WTC11 (cell line): ENCODE measurements at regions not wholly inside any gene's neighbourhood (a gene's known extent, or its start where the extent isn't known, plus 50 kb on each side); places are given as distances from the start of the nearest gene placed in this dataset.

Source experiments
- ATAC-seq: fragments of 200-7000 bp; cut with Tn5 transposase; 2 replicates; pipeline ENCODE4 v1.10.0; 2021; ENCODE audit warnings: mild to moderate bottlenecking, moderate library complexity
- CTCF ChIA-PET: fragments of 300-600 bp; sonication (Branson Sonifier 250); formaldehyde crosslinking; loops from one replicate; lab custom pipeline; 2021; ENCODE audit warnings: antibody characterized with exemption; lab: Charles Lee
- POLR2A ChIA-PET: fragments of 350-600 bp; sonication (Branson Sonifier 250); formaldehyde crosslinking; loops from one replicate; lab custom pipeline; 2021; ENCODE audit warnings: antibody characterized with exemption; lab: Charles Lee
- DNase-seq: peaks from one replicate; pipeline ENCODE4 v3.0.0; 2021; ENCODE audit warnings: low spot score
- H3K27ac Mint-ChIP-seq: 2 replicates; pipeline ENCODE4 v1.8.0; 2021; ENCODE audit warnings: mixed read lengths
- H3K27me3 Mint-ChIP-seq: 2 replicates; pipeline ENCODE4 v1.8.0; 2021; ENCODE audit warnings: low read depth, mild to moderate bottlenecking, moderate library complexity, mixed read lengths
- H3K36me3 Mint-ChIP-seq: 2 replicates; pipeline ENCODE4 v1.8.0; 2021; ENCODE audit warnings: mixed read lengths
- H3K4me1 Mint-ChIP-seq: 2 replicates; pipeline ENCODE4 v1.8.0; 2022; ENCODE audit warnings: mixed read lengths
- H3K4me3 Mint-ChIP-seq: 2 replicates; pipeline ENCODE4 v1.8.0; 2021; ENCODE audit warnings: mild to moderate bottlenecking, moderate library complexity, mixed read lengths
- H3K9me3 Mint-ChIP-seq: 2 replicates; pipeline ENCODE4 v1.8.0; 2021; ENCODE audit warnings: mixed read lengths
- E2F1 ChIP-seq: sonication (generic); formaldehyde crosslinking; IDR thresholded peaks from 2 replicates; pipeline ENCODE4 v1.8.0; 2022; ENCODE audit warnings: mild to moderate bottlenecking, missing genetic modification reagents
- ELF4 ChIP-seq: sonication (generic); formaldehyde crosslinking; IDR thresholded peaks from 2 replicates; pipeline ENCODE4 v1.8.1; 2022; ENCODE audit warnings: low read depth, mild to moderate bottlenecking, moderate library complexity, missing genetic modification reagents
- ESRRA ChIP-seq: sonication (generic); formaldehyde crosslinking; IDR thresholded peaks from 2 replicates; pipeline ENCODE4 v1.8.1; 2022; ENCODE audit warnings: mild to moderate bottlenecking, missing genetic modification reagents, borderline replicate concordance
- HMGA2 ChIP-seq: fragments of 250-450 bp; sonication (Bioruptor Pico); IDR thresholded peaks from 2 replicates; pipeline ENCODE4 v1.4.0; 2021; ENCODE audit warnings: mild to moderate bottlenecking, moderate library complexity
- NR1H2 ChIP-seq: sonication (generic); formaldehyde crosslinking; IDR thresholded peaks from 2 replicates; pipeline ENCODE4 v1.9.0; 2021; ENCODE audit warnings: mild to moderate bottlenecking, moderate library complexity, missing genetic modification reagents
- SMAD3 ChIP-seq: sonication (generic); formaldehyde crosslinking; IDR thresholded peaks from 2 replicates; pipeline ENCODE4 v1.8.0; 2022; ENCODE audit warnings: missing genetic modification reagents, mild to moderate bottlenecking, borderline replicate concordance
- SOX15 ChIP-seq: fragments of 250-450 bp; sonication (Bioruptor Pico); IDR thresholded peaks from 2 replicates; pipeline ENCODE4 v1.9.0; 2021; ENCODE audit warnings: mild to moderate bottlenecking
- SP1 ChIP-seq: sonication (generic); formaldehyde crosslinking; conservative IDR thresholded peaks from 2 replicates; pipeline ENCODE4 v1.8.1; 2022; ENCODE audit warnings: missing genetic modification reagents
- ZBTB21 ChIP-seq: sonication (generic); formaldehyde crosslinking; IDR thresholded peaks from 2 replicates; pipeline ENCODE4 v1.8.1; 2023; ENCODE audit warnings: mild to moderate bottlenecking, missing genetic modification reagents, borderline replicate concordance
- TF ChIP-seq, protein P1 (sequence below): sonication (generic); formaldehyde crosslinking; IDR thresholded peaks from 2 replicates; pipeline ENCODE4 v1.8.0; 2023; ENCODE audit warnings: missing genetic modification reagents, mild to moderate bottlenecking, borderline replicate concordance
- TF ChIP-seq, protein P2 (sequence below): sonication (generic); formaldehyde crosslinking; IDR thresholded peaks from 2 replicates; pipeline ENCODE4 v1.8.1; 2023; ENCODE audit warnings: mild to moderate bottlenecking, moderate library complexity, missing genetic modification reagents
- TF ChIP-seq, protein P3 (sequence below): sonication (generic); formaldehyde crosslinking; IDR thresholded peaks from 2 replicates; pipeline ENCODE4 v1.8.1; 2022; ENCODE audit warnings: low read depth, missing genetic modification reagents, borderline replicate concordance
- TF ChIP-seq, protein P4 (sequence below): sonication (generic); formaldehyde crosslinking; IDR thresholded peaks from 2 replicates; pipeline ENCODE4 v1.8.0; 2023; ENCODE audit warnings: mild to moderate bottlenecking, missing genetic modification reagents
- TF ChIP-seq, protein P5 (sequence below): sonication (generic); formaldehyde crosslinking; IDR thresholded peaks from 2 replicates; pipeline ENCODE4 v1.8.0; 2022; ENCODE audit warnings: missing genetic modification reagents

GRCh38 chr20:58154113-58154512 is 74.3 kb downstream of the ANKRD60 start (continued):
- TF ChIP-seq HMGA2 (CRISPR knock-in tag) (no peak), SP1 (CRISPR knock-in tag) (no peak), SOX15 (CRISPR knock-in tag) (no peak), ZBTB21 (no peak), NR1H2 (CRISPR knock-in tag) (no peak), ELF4 (CRISPR knock-in tag) (no peak)

- no peak for ATAC-seq
- Mint-ChIP-seq H3K9me3 (peaks cover 1% of the 10 kb centered on the region), H3K4me1 (peaks cover 11% of the 10 kb centered on the region), H3K4me3 (no peak overlapping the region), H3K27ac (no peak overlapping the region), H3K36me3 (no peaks in the 10 kb centered on the region), H3K27me3 (peaks cover 38% of the 10 kb centered on the region)
- POLR2A ChIA-PET = no interaction called here
- no peak for TF ChIP-seq SMAD3
- TF ChIP-seq, protein P1, sequence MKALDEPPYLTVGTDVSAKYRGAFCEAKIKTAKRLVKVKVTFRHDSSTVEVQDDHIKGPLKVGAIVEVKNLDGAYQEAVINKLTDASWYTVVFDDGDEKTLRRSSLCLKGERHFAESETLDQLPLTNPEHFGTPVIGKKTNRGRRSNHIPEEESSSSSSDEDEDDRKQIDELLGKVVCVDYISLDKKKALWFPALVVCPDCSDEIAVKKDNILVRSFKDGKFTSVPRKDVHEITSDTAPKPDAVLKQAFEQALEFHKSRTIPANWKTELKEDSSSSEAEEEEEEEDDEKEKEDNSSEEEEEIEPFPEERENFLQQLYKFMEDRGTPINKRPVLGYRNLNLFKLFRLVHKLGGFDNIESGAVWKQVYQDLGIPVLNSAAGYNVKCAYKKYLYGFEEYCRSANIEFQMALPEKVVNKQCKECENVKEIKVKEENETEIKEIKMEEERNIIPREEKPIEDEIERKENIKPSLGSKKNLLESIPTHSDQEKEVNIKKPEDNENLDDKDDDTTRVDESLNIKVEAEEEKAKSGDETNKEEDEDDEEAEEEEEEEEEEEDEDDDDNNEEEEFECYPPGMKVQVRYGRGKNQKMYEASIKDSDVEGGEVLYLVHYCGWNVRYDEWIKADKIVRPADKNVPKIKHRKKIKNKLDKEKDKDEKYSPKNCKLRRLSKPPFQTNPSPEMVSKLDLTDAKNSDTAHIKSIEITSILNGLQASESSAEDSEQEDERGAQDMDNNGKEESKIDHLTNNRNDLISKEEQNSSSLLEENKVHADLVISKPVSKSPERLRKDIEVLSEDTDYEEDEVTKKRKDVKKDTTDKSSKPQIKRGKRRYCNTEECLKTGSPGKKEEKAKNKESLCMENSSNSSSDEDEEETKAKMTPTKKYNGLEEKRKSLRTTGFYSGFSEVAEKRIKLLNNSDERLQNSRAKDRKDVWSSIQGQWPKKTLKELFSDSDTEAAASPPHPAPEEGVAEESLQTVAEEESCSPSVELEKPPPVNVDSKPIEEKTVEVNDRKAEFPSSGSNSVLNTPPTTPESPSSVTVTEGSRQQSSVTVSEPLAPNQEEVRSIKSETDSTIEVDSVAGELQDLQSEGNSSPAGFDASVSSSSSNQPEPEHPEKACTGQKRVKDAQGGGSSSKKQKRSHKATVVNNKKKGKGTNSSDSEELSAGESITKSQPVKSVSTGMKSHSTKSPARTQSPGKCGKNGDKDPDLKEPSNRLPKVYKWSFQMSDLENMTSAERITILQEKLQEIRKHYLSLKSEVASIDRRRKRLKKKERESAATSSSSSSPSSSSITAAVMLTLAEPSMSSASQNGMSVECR (CRISPR knock-in tag) = no peak
- TF ChIP-seq, protein P2, sequence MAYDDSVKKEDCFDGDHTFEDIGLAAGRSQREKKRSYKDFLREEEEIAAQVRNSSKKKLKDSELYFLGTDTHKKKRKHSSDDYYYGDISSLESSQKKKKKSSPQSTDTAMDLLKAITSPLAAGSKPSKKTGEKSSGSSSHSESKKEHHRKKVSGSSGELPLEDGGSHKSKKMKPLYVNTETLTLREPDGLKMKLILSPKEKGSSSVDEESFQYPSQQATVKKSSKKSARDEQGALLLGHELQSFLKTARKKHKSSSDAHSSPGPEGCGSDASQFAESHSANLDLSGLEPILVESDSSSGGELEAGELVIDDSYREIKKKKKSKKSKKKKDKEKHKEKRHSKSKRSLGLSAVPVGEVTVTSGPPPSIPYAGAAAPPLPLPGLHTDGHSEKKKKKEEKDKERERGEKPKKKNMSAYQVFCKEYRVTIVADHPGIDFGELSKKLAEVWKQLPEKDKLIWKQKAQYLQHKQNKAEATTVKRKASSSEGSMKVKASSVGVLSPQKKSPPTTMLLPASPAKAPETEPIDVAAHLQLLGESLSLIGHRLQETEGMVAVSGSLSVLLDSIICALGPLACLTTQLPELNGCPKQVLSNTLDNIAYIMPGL (CRISPR knock-in tag) = no peak
- TF ChIP-seq, protein P3, sequence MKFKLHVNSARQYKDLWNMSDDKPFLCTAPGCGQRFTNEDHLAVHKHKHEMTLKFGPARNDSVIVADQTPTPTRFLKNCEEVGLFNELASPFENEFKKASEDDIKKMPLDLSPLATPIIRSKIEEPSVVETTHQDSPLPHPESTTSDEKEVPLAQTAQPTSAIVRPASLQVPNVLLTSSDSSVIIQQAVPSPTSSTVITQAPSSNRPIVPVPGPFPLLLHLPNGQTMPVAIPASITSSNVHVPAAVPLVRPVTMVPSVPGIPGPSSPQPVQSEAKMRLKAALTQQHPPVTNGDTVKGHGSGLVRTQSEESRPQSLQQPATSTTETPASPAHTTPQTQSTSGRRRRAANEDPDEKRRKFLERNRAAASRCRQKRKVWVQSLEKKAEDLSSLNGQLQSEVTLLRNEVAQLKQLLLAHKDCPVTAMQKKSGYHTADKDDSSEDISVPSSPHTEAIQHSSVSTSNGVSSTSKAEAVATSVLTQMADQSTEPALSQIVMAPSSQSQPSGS = no peak
- TF ChIP-seq, protein P4, sequence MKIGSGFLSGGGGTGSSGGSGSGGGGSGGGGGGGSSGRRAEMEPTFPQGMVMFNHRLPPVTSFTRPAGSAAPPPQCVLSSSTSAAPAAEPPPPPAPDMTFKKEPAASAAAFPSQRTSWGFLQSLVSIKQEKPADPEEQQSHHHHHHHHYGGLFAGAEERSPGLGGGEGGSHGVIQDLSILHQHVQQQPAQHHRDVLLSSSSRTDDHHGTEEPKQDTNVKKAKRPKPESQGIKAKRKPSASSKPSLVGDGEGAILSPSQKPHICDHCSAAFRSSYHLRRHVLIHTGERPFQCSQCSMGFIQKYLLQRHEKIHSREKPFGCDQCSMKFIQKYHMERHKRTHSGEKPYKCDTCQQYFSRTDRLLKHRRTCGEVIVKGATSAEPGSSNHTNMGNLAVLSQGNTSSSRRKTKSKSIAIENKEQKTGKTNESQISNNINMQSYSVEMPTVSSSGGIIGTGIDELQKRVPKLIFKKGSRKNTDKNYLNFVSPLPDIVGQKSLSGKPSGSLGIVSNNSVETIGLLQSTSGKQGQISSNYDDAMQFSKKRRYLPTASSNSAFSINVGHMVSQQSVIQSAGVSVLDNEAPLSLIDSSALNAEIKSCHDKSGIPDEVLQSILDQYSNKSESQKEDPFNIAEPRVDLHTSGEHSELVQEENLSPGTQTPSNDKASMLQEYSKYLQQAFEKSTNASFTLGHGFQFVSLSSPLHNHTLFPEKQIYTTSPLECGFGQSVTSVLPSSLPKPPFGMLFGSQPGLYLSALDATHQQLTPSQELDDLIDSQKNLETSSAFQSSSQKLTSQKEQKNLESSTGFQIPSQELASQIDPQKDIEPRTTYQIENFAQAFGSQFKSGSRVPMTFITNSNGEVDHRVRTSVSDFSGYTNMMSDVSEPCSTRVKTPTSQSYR (CRISPR knock-in tag) = no peak
- TF ChIP-seq ESRRA (CRISPR knock-in tag) = no peak
- no peak for TF ChIP-seq E2F1
- TF ChIP-seq, protein P5, sequence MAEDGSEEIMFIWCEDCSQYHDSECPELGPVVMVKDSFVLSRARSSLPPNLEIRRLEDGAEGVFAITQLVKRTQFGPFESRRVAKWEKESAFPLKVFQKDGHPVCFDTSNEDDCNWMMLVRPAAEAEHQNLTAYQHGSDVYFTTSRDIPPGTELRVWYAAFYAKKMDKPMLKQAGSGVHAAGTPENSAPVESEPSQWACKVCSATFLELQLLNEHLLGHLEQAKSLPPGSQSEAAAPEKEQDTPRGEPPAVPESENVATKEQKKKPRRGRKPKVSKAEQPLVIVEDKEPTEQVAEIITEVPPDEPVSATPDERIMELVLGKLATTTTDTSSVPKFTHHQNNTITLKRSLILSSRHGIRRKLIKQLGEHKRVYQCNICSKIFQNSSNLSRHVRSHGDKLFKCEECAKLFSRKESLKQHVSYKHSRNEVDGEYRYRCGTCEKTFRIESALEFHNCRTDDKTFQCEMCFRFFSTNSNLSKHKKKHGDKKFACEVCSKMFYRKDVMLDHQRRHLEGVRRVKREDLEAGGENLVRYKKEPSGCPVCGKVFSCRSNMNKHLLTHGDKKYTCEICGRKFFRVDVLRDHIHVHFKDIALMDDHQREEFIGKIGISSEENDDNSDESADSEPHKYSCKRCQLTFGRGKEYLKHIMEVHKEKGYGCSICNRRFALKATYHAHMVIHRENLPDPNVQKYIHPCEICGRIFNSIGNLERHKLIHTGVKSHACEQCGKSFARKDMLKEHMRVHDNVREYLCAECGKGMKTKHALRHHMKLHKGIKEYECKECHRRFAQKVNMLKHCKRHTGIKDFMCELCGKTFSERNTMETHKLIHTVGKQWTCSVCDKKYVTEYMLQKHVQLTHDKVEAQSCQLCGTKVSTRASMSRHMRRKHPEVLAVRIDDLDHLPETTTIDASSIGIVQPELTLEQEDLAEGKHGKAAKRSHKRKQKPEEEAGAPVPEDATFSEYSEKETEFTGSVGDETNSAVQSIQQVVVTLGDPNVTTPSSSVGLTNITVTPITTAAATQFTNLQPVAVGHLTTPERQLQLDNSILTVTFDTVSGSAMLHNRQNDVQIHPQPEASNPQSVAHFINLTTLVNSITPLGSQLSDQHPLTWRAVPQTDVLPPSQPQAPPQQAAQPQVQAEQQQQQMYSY (CRISPR knock-in tag) = no peak
- CTCF ChIA-PET = no interaction called here
- no peak for DNase-seq
These were observed 75.3 kb downstream of the ANKRD60 start for GRCh38 chr20:58153121-58153520.
